K562 (cell line): ENCODE measurements at regions not wholly inside any gene's neighbourhood (a gene's known extent, or its start where the extent isn't known, plus 50 kb on each side); places are given as distances from the start of the nearest gene placed in this dataset.

ENCODE experiments used
- ATAC-seq: fragments of 200-7000 bp; cut with Tn5 transposase; 3 replicates; pipeline ENCODE4 v1.9.1; 2020; ENCODE audit warnings: moderate library complexity
- BruUV-seq: library from RNA; stranded (reverse); fragments of 400-500 nt; replicated peaks from 2 replicates; lab custom pipeline; 2021; lab: Mats Ljungman, UMichigan
- CTCF ChIA-PET: fragments of 300-600 bp; formaldehyde crosslinking; extraction: SDS; loops from one replicate; lab custom pipeline; 2021; ENCODE audit warnings: low intra/inter-chr PET ratio; lab: Yijun Ruan, JAX
- POLR2A ChIA-PET: fragments of 300-600, 350-650 bp; sonication (Branson Sonifier 250); formaldehyde crosslinking; extraction: SDS; loops from one replicate; lab custom pipeline; 2021; ENCODE audit warnings: antibody characterized with exemption, inconsistent platforms; lab: Yijun Ruan, JAX
- DNase-seq, 4 experiments: peaks; one replicate each; pipeline versions ENCODE4 v3.0.0 to v3.0.0-alpha.2; 2011 to 2018; ENCODE audit warnings: low spot score in 3 of 4, mixed read lengths in 3 of 4; ENCODE audit errors: extremely low read depth in 1 of 4
- FAIRE-seq: peaks from 2 replicates; lab custom pipeline; 2011; peaks lifted over from hg19 to GRCh38; lab: Jason Lieb, UNC
- H2AFZ ChIP-seq: 2 replicates; pipeline ENCODE4 v1.6.0; 2011; ENCODE audit warnings: low read depth, low read length, control low read depth, inconsistent platforms
- H3K27ac ChIP-seq: fragments of 200-600 bp; 3 replicates; pipeline ENCODE4 v1.8.0; 2011; ENCODE audit warnings: low read depth, mild to moderate bottlenecking, control low read depth, inconsistent platforms, low read length, moderate library complexity, mixed read lengths; ENCODE audit errors: extremely low read depth
- H3K27me3 ChIP-seq, 2 experiments: fragments of 300-600 bp in 1 of 2; 2 replicates in 1 of 2; 3 replicates in 1 of 2; pipeline versions ENCODE4 v1.6.0 to v1.8.0; 2011; ENCODE audit warnings: inconsistent platforms in 2 of 2, low read length in 2 of 2, mild to moderate bottlenecking in 1 of 2, mixed read lengths in 1 of 2, moderate library complexity in 1 of 2; ENCODE audit not compliant: control insufficient read depth in 2 of 2, insufficient read depth in 2 of 2
- H3K36me3 ChIP-seq: fragments of 300-600 bp; 3 replicates; pipeline ENCODE4 v1.8.0; 2011; ENCODE audit warnings: mild to moderate bottlenecking, low read length, inconsistent platforms; ENCODE audit not compliant: control insufficient read depth, insufficient read depth
- H3K4me1 ChIP-seq, 2 experiments: fragments of 200-600 bp in 1 of 2; replicated peaks in 1 of 2; 2 replicates in 1 of 2; 3 replicates in 1 of 2; pipeline versions ENCODE4 v1.5.1 to v1.8.0; 2011; ENCODE audit warnings: inconsistent platforms in 2 of 2, low read length in 2 of 2, mild to moderate bottlenecking in 1 of 2, mixed read lengths in 1 of 2, moderate library complexity in 1 of 2; ENCODE audit not compliant: control insufficient read depth in 2 of 2, insufficient read depth in 2 of 2
- H3K4me2 ChIP-seq: 2 replicates; pipeline ENCODE4 v1.6.1; 2011; ENCODE audit warnings: low read length, control low read depth, inconsistent platforms, mixed read lengths; ENCODE audit not compliant: insufficient read depth
- H3K4me3 ChIP-seq: fragments of 200-600 bp; sonication (generic), shearing (Covaris generic); 2 replicates; pipeline ENCODE4 v1.5.1; 2016; ENCODE audit warnings: control low read depth, inconsistent platforms
- H3K79me2 ChIP-seq: fragments of 200-600 bp; 3 replicates; pipeline ENCODE4 v1.8.0; 2011; ENCODE audit warnings: low read length, inconsistent platforms; ENCODE audit not compliant: control insufficient read depth, insufficient read depth
- H3K9ac ChIP-seq, 2 experiments: 2 replicates each; pipeline versions ENCODE4 v1.6.0 to v1.6.1; 2011; ENCODE audit warnings: low read depth in 2 of 2, low read length in 2 of 2, control low read depth in 1 of 2, inconsistent platforms in 1 of 2, mild to moderate bottlenecking in 1 of 2, mixed read lengths in 1 of 2; ENCODE audit not compliant: insufficient read depth in 1 of 2
- H3K9me1 ChIP-seq: one replicate; pipeline ENCODE4 v1.6.0; 2011; ENCODE audit warnings: inconsistent platforms, mild to moderate bottlenecking, low read length, moderate library complexity; ENCODE audit not compliant: control insufficient read depth, insufficient read depth
- H3K9me3 ChIP-seq: replicated peaks from 2 replicates; pipeline ENCODE4 v1.5.1; 2011; ENCODE audit warnings: low read depth, low read length, inconsistent platforms; ENCODE audit not compliant: control insufficient read depth, insufficient read depth
- H4K20me1 ChIP-seq: replicated peaks from 2 replicates; pipeline ENCODE4 v1.6.1; 2011; ENCODE audit warnings: low read length, inconsistent platforms, mixed read lengths; ENCODE audit not compliant: control insufficient read depth, insufficient read depth
- BRF2 ChIP-seq: IDR thresholded peaks from 3 replicates; pipeline ENCODE4 v1.6.1; 2011; ENCODE audit warnings: borderline replicate concordance, mild to moderate bottlenecking; ENCODE audit not compliant: insufficient read length, insufficient read depth
- C11orf30 ChIP-seq: fragments of 450-650 bp; IDR thresholded peaks from 2 replicates; pipeline ENCODE4 v1.6.1; 2016; ENCODE audit warnings: low read depth, mild to moderate bottlenecking
- COPS2 ChIP-seq: fragments of 450-650 bp; conservative IDR thresholded peaks from 2 replicates; pipeline ENCODE4 v1.6.1; 2016; ENCODE audit warnings: mild to moderate bottlenecking, moderate library complexity
- CREBBP ChIP-seq: IDR thresholded peaks from one replicate; pipeline ENCODE4 v1.6.1; 2012; ENCODE audit warnings: low read depth, mild to moderate bottlenecking, control low read depth, inconsistent platforms, low read length
- HMGN3 ChIP-seq: IDR thresholded peaks from 2 replicates; pipeline ENCODE4 v1.6.1; 2011; ENCODE audit warnings: borderline replicate concordance, low read depth, mild to moderate bottlenecking, mixed read lengths, low read length; ENCODE audit not compliant: insufficient read length; ENCODE audit errors: extremely low read depth
- RFX1 ChIP-seq: fragments of 450-650 bp; IDR thresholded peaks from 2 replicates; pipeline ENCODE4 v1.6.1; 2016; ENCODE audit warnings: mild to moderate bottlenecking, moderate library complexity
- WGBS: fragments of 100-300 bp; shearing (Covaris generic); methylation state at CpG from one replicate; pipeline ENCODE4 v1.1.6; 2016; ENCODE audit warnings: low coverage, mixed read lengths; ENCODE audit not compliant: insufficient coverage; ENCODE audit errors: missing lambda C conversion rate; 5-methylcytosine and 5-hydroxymethylcytosine counted together
- in situ Hi-C: fragments of 300-500 bp; cut with MboI; formaldehyde crosslinking; loops from 4 replicates; pipeline ENCODE4 v1.15.0; 2018; ENCODE audit warnings: inconsistent platforms, mixed read lengths
- intact Hi-C: fragments of 100-400 bp; cut with micrococcal nuclease; formaldehyde crosslinking; loops from 2 replicates; pipeline ENCODE4 v1.14.2; 2022

GRCh38 chr4:116530048-116530447 is 555.3 kb downstream of the TRAM1L1 start:
- Histone ChIP-seq H2AFZ (no peak overlapping the region), H3K79me2 (no peaks in the 10 kb centered on the region), H3K27me3 (no peaks in the 10 kb centered on the region), H3K27ac (no peak overlapping the region), H3K4me1 (no peaks in the 10 kb centered on the region), H4K20me1 (no peaks in the 10 kb centered on the region), H3K4me2 (no peak overlapping the region), H3K4me3 (no peak overlapping the region), H3K36me3 (no peaks in the 10 kb centered on the region), H3K9me3 (no peaks in the 10 kb centered on the region), H3K9me1 (no peaks in the 10 kb centered on the region), H3K9ac (no peak overlapping the region)
- CTCF ChIA-PET, result no interaction called here
- FAIRE-seq (no peak), ATAC-seq (no peak), DNase-seq (no peak)
- no peak for TF ChIP-seq HMGN3
- no peak for TF ChIP-seq RFX1
- intact Hi-C loops, result no loop called here
- POLR2A ChIA-PET, result no interaction called here
- whole genome bisulfite sequencing, result 0% methylated on average over 2 of the region's 2 CpGs
- in situ Hi-C loops, result no loop called here
- BruUV-seq, result no TSS peak

DNA sequence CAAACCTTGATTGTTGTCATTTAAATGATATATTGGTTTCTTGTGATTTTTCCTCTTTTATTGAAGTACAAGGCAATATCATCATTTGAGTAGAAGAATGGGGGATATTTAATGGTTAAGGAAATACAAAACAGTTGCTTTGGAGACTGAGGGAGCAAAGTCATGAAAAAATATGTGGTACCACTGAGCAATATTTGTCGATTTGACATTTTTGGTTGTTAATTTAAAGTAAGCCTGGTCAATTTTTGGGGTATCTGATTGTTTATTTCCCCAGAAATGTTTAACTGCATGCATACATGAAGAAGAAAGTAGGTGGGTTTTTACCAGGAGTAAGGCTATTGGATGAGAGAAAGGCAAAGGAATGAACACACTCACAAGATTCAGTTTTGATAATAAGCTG is 556.2 kb downstream of the TRAM1L1 start:
- POLR2A ChIA-PET, result no interaction called here
- Histone ChIP-seq H3K79me2 (no peaks in the 10 kb centered on the region), H2AFZ (no peak overlapping the region), H3K9me1 (no peaks in the 10 kb centered on the region), H3K4me1 (no peaks in the 10 kb centered on the region), H3K4me3 (no peak overlapping the region)
- intact Hi-C loops, result no loop called here
- no TSS peak for BruUV-seq
- DNase-seq, result no peak
- TF ChIP-seq BRF2 (no peak), C11orf30 (0 out of 2 replicates have a peak, but pooled peaks have one; percentile 12), COPS2 (no peak), CREBBP (no peak)
- TF ChIP-seq, all 486 proteins: peak for 1
- FAIRE-seq, result no peak
- WGBS, result 8% methylated on average over 1 of the region's 1 CpG
- CTCF ChIA-PET, result no interaction called here
- ATAC-seq, result no peak
- no peaks in the 10 kb centered on the region for H4K20me1 ChIP-seq
- in situ Hi-C loops, result no loop called here
- no peaks in the 10 kb centered on the region for H3K27me3 ChIP-seq
- no peak overlapping the region for H3K27ac ChIP-seq
- no peak overlapping the region for H3K9ac ChIP-seq
- H3K9me3 ChIP-seq, result no peaks in the 10 kb centered on the region
- no peaks in the 10 kb centered on the region for H3K36me3 ChIP-seq
- no peak overlapping the region for H3K4me2 ChIP-seq
